Osteocyte (in vitro differentiated cells): ENCODE measurements at regions not wholly inside any gene's neighbourhood (a gene's known extent, or its start where the extent isn't known, plus 50 kb on each side); places are given as distances from the start of the nearest gene placed in this dataset.

Experiments used
- DNase-seq: peaks from one replicate; pipeline ENCODE4 v3.0.0; 2021; ENCODE audit warnings: mixed read lengths; ENCODE audit not compliant: unreplicated experiment; ENCODE audit errors: extremely low spot score
- H3K27ac Mint-ChIP-seq: one replicate; pipeline ENCODE4 v1.8.0; 2021; ENCODE audit warnings: mild to moderate bottlenecking, mixed read lengths; ENCODE audit not compliant: unreplicated experiment
- H3K27me3 Mint-ChIP-seq: one replicate; pipeline ENCODE4 v1.8.0; 2021; ENCODE audit warnings: mixed read lengths; ENCODE audit not compliant: unreplicated experiment
- H3K36me3 Mint-ChIP-seq: one replicate; pipeline ENCODE4 v1.8.0; 2021; ENCODE audit warnings: mixed read lengths; ENCODE audit not compliant: unreplicated experiment
- H3K4me1 Mint-ChIP-seq: one replicate; pipeline ENCODE4 v1.8.0; 2021; ENCODE audit warnings: mixed read lengths; ENCODE audit not compliant: unreplicated experiment
- H3K4me3 Mint-ChIP-seq: one replicate; pipeline ENCODE4 v1.8.0; 2021; ENCODE audit warnings: mild to moderate bottlenecking, moderate library complexity, mixed read lengths; ENCODE audit not compliant: unreplicated experiment
- H3K9me3 Mint-ChIP-seq: one replicate; pipeline ENCODE4 v1.8.0; 2021; ENCODE audit warnings: mixed read lengths; ENCODE audit not compliant: unreplicated experiment
- TF ChIP-seq, protein P1 (sequence below): fragments of 200-600 bp; sonication (generic); IDR thresholded peaks from 2 replicates; pipeline ENCODE4 v1.5.0; 2021; ENCODE audit warnings: antibody characterized with exemption, mild to moderate bottlenecking, moderate library complexity

DNA sequence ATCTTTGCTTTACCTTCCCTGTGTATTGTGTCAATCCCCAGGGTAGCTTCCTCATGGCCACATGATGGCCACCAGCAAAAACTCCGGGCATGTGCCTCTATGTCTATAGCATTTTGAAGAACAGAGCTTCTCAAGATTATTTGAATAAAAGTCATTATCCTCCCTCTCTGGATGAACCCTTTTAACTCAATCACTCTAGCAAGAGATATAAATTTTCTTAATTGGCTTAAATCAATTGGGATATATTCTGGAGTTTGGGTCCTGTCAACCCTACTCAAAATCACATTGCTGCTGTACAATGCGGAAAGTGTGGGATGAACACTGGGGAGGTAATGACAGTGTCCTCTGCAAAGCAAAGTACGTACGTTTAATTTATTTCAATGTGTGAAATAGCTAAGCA, 370.6 kb upstream of the LRRC3B start:
- H3K27ac Mint-ChIP-seq, result no peak overlapping the region
- H3K4me1 Mint-ChIP-seq, result no peaks in the 10 kb centered on the region
- H3K9me3 Mint-ChIP-seq, result no peaks in the 10 kb centered on the region
- no peaks in the 10 kb centered on the region for H3K36me3 Mint-ChIP-seq
- H3K27me3 Mint-ChIP-seq, result no peaks in the 10 kb centered on the region
- no peak overlapping the region for H3K4me3 Mint-ChIP-seq
- no peak for DNase-seq
- TF ChIP-seq, protein P1, sequence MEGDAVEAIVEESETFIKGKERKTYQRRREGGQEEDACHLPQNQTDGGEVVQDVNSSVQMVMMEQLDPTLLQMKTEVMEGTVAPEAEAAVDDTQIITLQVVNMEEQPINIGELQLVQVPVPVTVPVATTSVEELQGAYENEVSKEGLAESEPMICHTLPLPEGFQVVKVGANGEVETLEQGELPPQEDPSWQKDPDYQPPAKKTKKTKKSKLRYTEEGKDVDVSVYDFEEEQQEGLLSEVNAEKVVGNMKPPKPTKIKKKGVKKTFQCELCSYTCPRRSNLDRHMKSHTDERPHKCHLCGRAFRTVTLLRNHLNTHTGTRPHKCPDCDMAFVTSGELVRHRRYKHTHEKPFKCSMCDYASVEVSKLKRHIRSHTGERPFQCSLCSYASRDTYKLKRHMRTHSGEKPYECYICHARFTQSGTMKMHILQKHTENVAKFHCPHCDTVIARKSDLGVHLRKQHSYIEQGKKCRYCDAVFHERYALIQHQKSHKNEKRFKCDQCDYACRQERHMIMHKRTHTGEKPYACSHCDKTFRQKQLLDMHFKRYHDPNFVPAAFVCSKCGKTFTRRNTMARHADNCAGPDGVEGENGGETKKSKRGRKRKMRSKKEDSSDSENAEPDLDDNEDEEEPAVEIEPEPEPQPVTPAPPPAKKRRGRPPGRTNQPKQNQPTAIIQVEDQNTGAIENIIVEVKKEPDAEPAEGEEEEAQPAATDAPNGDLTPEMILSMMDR, result no peak

DNA sequence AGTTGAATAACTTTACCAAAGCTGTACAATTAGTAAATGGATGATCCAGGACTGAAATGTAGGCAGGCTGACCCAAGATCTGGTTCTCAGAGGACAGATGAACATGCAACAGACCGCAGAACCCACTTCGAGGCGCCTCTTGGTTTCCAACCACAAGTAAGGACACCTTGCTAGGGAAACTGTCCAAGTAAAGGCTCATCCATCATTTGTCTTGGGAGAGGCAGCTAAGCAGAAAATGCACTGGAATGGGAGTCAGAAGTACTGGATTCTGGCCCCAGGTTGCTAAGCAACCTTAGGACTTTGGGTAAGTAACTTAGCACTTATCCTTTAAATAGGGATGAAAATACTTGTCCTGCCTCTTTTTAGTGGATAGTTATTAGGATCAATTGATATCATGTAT, 366.3 kb upstream of the LRRC3B start:
- Mint-ChIP-seq H3K4me1 (no peaks in the 10 kb centered on the region), H3K36me3 (no peaks in the 10 kb centered on the region), H3K9me3 (no peaks in the 10 kb centered on the region), H3K4me3 (no peak overlapping the region), H3K27me3 (no peaks in the 10 kb centered on the region), H3K27ac (no peak overlapping the region)
- DNase-seq, result no peak
- TF ChIP-seq, protein P1, result no peak

DNA sequence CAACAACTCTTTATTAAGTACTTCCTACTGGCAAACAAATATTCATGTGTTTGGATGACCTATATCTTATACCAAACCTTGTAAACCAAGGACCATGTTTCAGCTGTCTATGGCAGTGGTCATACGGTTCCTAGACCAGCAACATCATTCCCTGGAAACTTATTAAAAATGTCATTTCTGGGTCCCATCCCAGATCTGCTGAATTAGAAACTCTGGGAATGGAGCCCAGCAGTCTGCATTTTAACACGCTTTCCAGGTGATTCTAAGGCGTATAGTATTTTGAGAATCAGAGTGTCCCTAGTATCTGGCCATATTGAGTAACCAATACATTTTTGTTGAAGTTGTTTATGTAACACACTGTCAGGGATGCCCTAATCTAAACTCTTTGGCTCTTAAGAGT, 363.4 kb upstream of the LRRC3B start:
- no peak overlapping the region for H3K4me3 Mint-ChIP-seq
- no peaks in the 10 kb centered on the region for H3K27me3 Mint-ChIP-seq
- TF ChIP-seq, protein P1, result no peak
- H3K36me3 Mint-ChIP-seq, result no peaks in the 10 kb centered on the region
- H3K4me1 Mint-ChIP-seq, result no peaks in the 10 kb centered on the region
- no peak overlapping the region for H3K27ac Mint-ChIP-seq
- DNase-seq, result no peak
- H3K9me3 Mint-ChIP-seq, result no peaks in the 10 kb centered on the region

DNA sequence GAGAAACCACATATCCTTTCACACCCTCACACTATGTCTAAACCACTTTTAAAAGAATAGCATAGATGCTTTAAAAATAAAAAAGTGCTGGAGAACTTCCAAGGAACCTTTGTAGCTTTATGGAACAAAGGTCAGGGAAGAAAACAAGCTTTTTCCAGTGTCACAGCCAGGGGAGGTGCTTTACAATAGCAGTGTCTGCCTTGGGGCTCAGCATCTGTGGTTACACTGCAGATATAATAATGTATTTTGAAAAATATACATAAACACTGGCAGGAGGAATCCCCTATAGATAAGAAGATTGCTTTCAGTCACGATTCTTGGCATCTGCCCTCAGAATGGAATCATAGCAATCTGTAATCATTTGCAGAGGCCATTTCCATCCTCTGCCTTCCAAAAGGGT, 362.4 kb upstream of the LRRC3B start:
- TF ChIP-seq, protein P1, result no peak
- Mint-ChIP-seq H3K27ac (no peak overlapping the region), H3K27me3 (no peaks in the 10 kb centered on the region), H3K36me3 (no peaks in the 10 kb centered on the region), H3K4me3 (no peak overlapping the region), H3K9me3 (no peaks in the 10 kb centered on the region), H3K4me1 (no peaks in the 10 kb centered on the region)
- DNase-seq, result no peak

DNA sequence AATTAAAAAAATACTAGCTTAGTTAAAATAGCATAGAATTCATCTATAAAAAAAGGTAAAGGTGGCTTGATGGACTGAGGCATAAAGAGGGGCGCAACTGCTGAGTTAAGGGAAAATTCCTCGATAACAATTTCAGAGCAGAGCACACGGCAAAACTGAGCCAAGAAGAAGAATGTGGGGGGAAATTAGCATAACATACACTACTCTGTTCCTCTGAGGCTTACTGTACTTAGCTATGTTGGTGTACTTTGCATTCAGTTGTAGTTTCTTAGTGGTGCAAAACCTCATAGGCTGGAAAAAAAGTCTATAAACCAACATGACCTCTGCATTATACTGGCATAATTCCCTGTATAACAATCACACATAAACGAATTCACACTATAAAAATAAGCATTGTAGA, 357.9 kb upstream of the LRRC3B start:
- Mint-ChIP-seq H3K4me1 (no peaks in the 10 kb centered on the region), H3K4me3 (no peak overlapping the region), H3K27me3 (no peaks in the 10 kb centered on the region), H3K36me3 (no peaks in the 10 kb centered on the region), H3K9me3 (no peaks in the 10 kb centered on the region), H3K27ac (no peak overlapping the region)
- TF ChIP-seq, protein P1, result no peak
- DNase-seq, result no peak
